ENCODE measurements at regions not wholly inside any gene's neighbourhood (a gene's known extent, or its start where the extent isn't known, plus 50 kb on each side); places are given as distances from the start of the nearest gene placed in this dataset.
"Not testable (repeated sequence)": the region's sequence is repeated elsewhere in the genome, so short reads cannot be mapped to it uniquely, and the experiment has no call there.

GRCh38 chr10:28996345-28996744 lies 292.5 kb upstream of the LYZL1 start:
- no peak overlapping the region for H3K4me3 ChIP-seq
- intact Hi-C loops (cut with DNase I): loop anchor here in 1 of 4 donors (10.0 kb wide), 1 partner anchor 322 kb away; the partner anchor contains the start of gene BAMBI
- no peaks in the 10 kb centered on the region for H3K27me3 ChIP-seq
- no peaks in the 10 kb centered on the region for H3K36me3 ChIP-seq
- DNase-seq: no peak
- H3K27ac ChIP-seq: no peak overlapping the region
- no peaks in the 10 kb centered on the region for H3K4me1 ChIP-seq (ENCODE audit: insufficient read depth)
- WGBS, 3 donors: 68 to 73% (median 72%) methylated on average over 6 of the region's 6 CpGs
- no peak for TF ChIP-seq CTCF (IDR thresholded peaks at IDR 0.05)
- TF ChIP-seq EP300 (IDR thresholded peaks at IDR 0.05): no peak
- no peak for TF ChIP-seq POLR2A (IDR thresholded peaks at IDR 0.05)
- H3K9me3 ChIP-seq: no peaks in the 10 kb centered on the region

- WGBS, 3 donors: 96 to 98% (median 97%) methylated on average over 6 of the region's 6 CpGs
- no peaks in the 10 kb centered on the region for H3K36me3 ChIP-seq
- no peak overlapping the region for H3K4me3 ChIP-seq
- DNase-seq: no peak
- TF ChIP-seq EP300 (IDR thresholded peaks at IDR 0.05): no peak
- no peak for TF ChIP-seq CTCF (IDR thresholded peaks at IDR 0.05)
- no peak for TF ChIP-seq POLR2A (IDR thresholded peaks at IDR 0.05)
- H3K27ac ChIP-seq: no peak overlapping the region
- intact Hi-C loops (cut with DNase I): loop anchor here in 1 of 4 donors (10.0 kb wide), 1 partner anchor 322 kb away; the partner anchor contains the start of gene BAMBI
- H3K27me3 ChIP-seq: no peaks in the 10 kb centered on the region
- no peaks in the 10 kb centered on the region for H3K4me1 ChIP-seq (ENCODE audit: insufficient read depth)
- H3K9me3 ChIP-seq: no peaks in the 10 kb centered on the region
Observed at GRCh38 chr10:28996947-28997551, 291.8 kb upstream of the LYZL1 start.

- H3K9me3 ChIP-seq: no peaks in the 10 kb centered on the region
- H3K36me3 ChIP-seq: no peaks in the 10 kb centered on the region
- DNase-seq: no peak
- no peaks in the 10 kb centered on the region for H3K27me3 ChIP-seq
- H3K4me3 ChIP-seq: no peak overlapping the region
- 53 to 64% (median 55%) methylated on average over 6 of the region's 6 CpGs for WGBS, 3 donors
- TF ChIP-seq CTCF (IDR thresholded peaks at IDR 0.05) (no peak), EP300 (IDR thresholded peaks at IDR 0.05) (no peak), POLR2A (IDR thresholded peaks at IDR 0.05) (no peak)
- no peak overlapping the region for H3K27ac ChIP-seq
- intact Hi-C loops (cut with DNase I): loop anchor here in 1 of 4 donors (10.0 kb wide), 1 partner anchor 323 kb away; the partner anchor contains the start of gene BAMBI
- no peaks in the 10 kb centered on the region for H3K4me1 ChIP-seq (ENCODE audit: insufficient read depth)
Observed at GRCh38 chr10:28997734-28998133, 291.1 kb upstream of the LYZL1 start.

- H3K4me1 ChIP-seq (ENCODE audit: insufficient read depth): no peaks in the 10 kb centered on the region
- no peak overlapping the region for H3K27ac ChIP-seq
- DNase-seq: no peak
- H3K36me3 ChIP-seq: no peaks in the 10 kb centered on the region
- WGBS, 3 donors: 87 to 98% (median 97%) methylated on average over 6 of the region's 6 CpGs
- TF ChIP-seq POLR2A (IDR thresholded peaks at IDR 0.05): no peak
- H3K9me3 ChIP-seq: no peaks in the 10 kb centered on the region
- no peaks in the 10 kb centered on the region for H3K27me3 ChIP-seq
- intact Hi-C loops (cut with DNase I): no loop called here
- no peak overlapping the region for H3K4me3 ChIP-seq
Observed at GRCh38 chr10:29001801-29002200, 287.1 kb upstream of the LYZL1 start.

- intact Hi-C loops (cut with DNase I); H3K27me3 ChIP-seq; DNase-seq; H3K9me3 ChIP-seq; H3K27ac ChIP-seq; H3K4me3 ChIP-seq; H3K4me1 ChIP-seq (ENCODE audit: insufficient read depth); H3K36me3 ChIP-seq: not testable (repeated sequence)
- WGBS, 3 donors: 96 to 98% (median 98%) methylated on average over 5 of the region's 5 CpGs
Observed at GRCh38 chr10:29003014-29003413, 285.9 kb upstream of the LYZL1 start.
